Mesenchymal stem cell (in vitro differentiated cells and primary cell): ENCODE measurements at regions not wholly inside any gene's neighbourhood (a gene's known extent, or its start where the extent isn't known, plus 50 kb on each side); places are given as distances from the start of the nearest gene placed in this dataset.

Source experiments
- DNase-seq: peaks from one replicate; pipeline ENCODE4 v3.0.0-alpha.2; 2013
- H2AFZ ChIP-seq: one replicate; pipeline ENCODE4 v1.6.1; 2013; ENCODE audit warnings: low read depth, mild to moderate bottlenecking, control low read depth, inconsistent platforms, low read length, moderate library complexity
- H2AK5ac ChIP-seq: 2 replicates; pipeline ENCODE4 v1.6.1; 2013; ENCODE audit warnings: low read length, moderate library complexity, mild to moderate bottlenecking, inconsistent platforms; ENCODE audit not compliant: severe bottlenecking
- H2BK120ac ChIP-seq: one replicate; pipeline ENCODE4 v1.6.1; 2013; ENCODE audit warnings: low read depth, mild to moderate bottlenecking, inconsistent platforms, low read length, moderate library complexity
- H2BK12ac ChIP-seq, 2 experiments: one replicate each; pipeline ENCODE4 v1.6.1; 2013; ENCODE audit warnings: inconsistent platforms in 2 of 2, low read length in 2 of 2, mild to moderate bottlenecking in 2 of 2, moderate library complexity in 2 of 2, control low read depth in 1 of 2
- H2BK15ac ChIP-seq: one replicate; pipeline ENCODE4 v1.6.1; 2013; ENCODE audit warnings: mild to moderate bottlenecking, low read depth, inconsistent platforms; ENCODE audit not compliant: poor library complexity, severe bottlenecking
- H2BK5ac ChIP-seq: 2 replicates; pipeline ENCODE4 v1.6.1; 2013; ENCODE audit warnings: low read depth, mild to moderate bottlenecking, low read length, control low read depth, inconsistent platforms; ENCODE audit not compliant: poor library complexity, severe bottlenecking
- H3K14ac ChIP-seq, 2 experiments: one replicate each; pipeline ENCODE4 v1.6.1; 2013; ENCODE audit warnings: inconsistent platforms in 2 of 2, low read length in 2 of 2, control low read depth in 1 of 2, mild to moderate bottlenecking in 1 of 2, moderate library complexity in 1 of 2
- H3K18ac ChIP-seq, 2 experiments: one replicate each; pipeline ENCODE4 v1.6.1; 2013; ENCODE audit warnings: inconsistent platforms in 2 of 2, low read length in 2 of 2, control low read depth in 1 of 2, low read depth in 1 of 2, mild to moderate bottlenecking in 1 of 2
- H3K23ac ChIP-seq, 2 experiments: one replicate each; pipeline ENCODE4 v1.6.1; 2013; ENCODE audit warnings: inconsistent platforms in 2 of 2, low read length in 2 of 2, mild to moderate bottlenecking in 2 of 2, moderate library complexity in 2 of 2, control low read depth in 1 of 2
- H3K27ac ChIP-seq: 2 replicates; pipeline ENCODE4 v1.5.1; 2013; ENCODE audit warnings: mild to moderate bottlenecking, moderate library complexity, low read length, control low read depth, inconsistent platforms; ENCODE audit not compliant: poor library complexity, severe bottlenecking
- H3K27me3 ChIP-seq, 2 experiments: 2 replicates each; pipeline versions ENCODE4 v1.6.1 to v1.7.0; 2013; ENCODE audit warnings: low read length in 2 of 2, mild to moderate bottlenecking in 2 of 2, moderate library complexity in 2 of 2, control low read depth in 1 of 2, inconsistent platforms in 1 of 2; ENCODE audit not compliant: control insufficient read depth in 1 of 2, insufficient read depth in 1 of 2
- H3K36me3 ChIP-seq, 2 experiments: 2 replicates each; pipeline versions ENCODE4 v1.6.1 to v1.7.0; 2013; ENCODE audit warnings: low read length in 2 of 2, control low read depth in 1 of 2, inconsistent platforms in 1 of 2, low read depth in 1 of 2, mild to moderate bottlenecking in 1 of 2; ENCODE audit not compliant: insufficient read depth in 2 of 2, control insufficient read depth in 1 of 2
- H3K4ac ChIP-seq, 2 experiments: one replicate each; pipeline ENCODE4 v1.6.1; 2013; ENCODE audit warnings: inconsistent platforms in 2 of 2, low read length in 2 of 2, mild to moderate bottlenecking in 2 of 2, moderate library complexity in 2 of 2, control low read depth in 1 of 2, low read depth in 1 of 2
- H3K4me1 ChIP-seq: 2 replicates; pipeline ENCODE4 v1.6.1; 2013; ENCODE audit warnings: low read depth, low read length, control low read depth; ENCODE audit not compliant: control insufficient read depth, insufficient read depth
- H3K4me2 ChIP-seq: 2 replicates; pipeline ENCODE4 v1.6.1; 2013; ENCODE audit warnings: low read length, mild to moderate bottlenecking, inconsistent platforms; ENCODE audit not compliant: poor library complexity, severe bottlenecking
- H3K4me3 ChIP-seq, 2 experiments: 2 replicates each; pipeline versions ENCODE4 v1.5.1 to v1.7.0; 2013; ENCODE audit warnings: low read length in 2 of 2, mild to moderate bottlenecking in 2 of 2, control low read depth in 1 of 2, low read depth in 1 of 2; ENCODE audit not compliant: insufficient read depth in 1 of 2
- H3K79me1 ChIP-seq: replicated peaks from 2 replicates; pipeline ENCODE4 v1.6.1; 2013; ENCODE audit warnings: mild to moderate bottlenecking, control low read depth, low read length, inconsistent platforms; ENCODE audit not compliant: poor library complexity, severe bottlenecking
- H3K9ac ChIP-seq: 2 replicates; pipeline ENCODE4 v1.7.0; 2013; ENCODE audit warnings: mild to moderate bottlenecking, low read length, moderate library complexity
- H3K9me3 ChIP-seq: 2 replicates; pipeline ENCODE4 v1.7.0; 2013; ENCODE audit warnings: mild to moderate bottlenecking, low read length; ENCODE audit not compliant: control insufficient read depth
- H4K8ac ChIP-seq: one replicate; pipeline ENCODE4 v1.6.1; 2013; ENCODE audit warnings: inconsistent platforms, mild to moderate bottlenecking, low read length, moderate library complexity
- H4K91ac ChIP-seq: one replicate; pipeline ENCODE4 v1.6.1; 2013; ENCODE audit warnings: mild to moderate bottlenecking, low read length, inconsistent platforms
- WGBS: methylation state at CpG from one replicate; pipeline ENCODE4 v1.1.7; 2013; ENCODE audit warnings: mixed read lengths; 5-methylcytosine and 5-hydroxymethylcytosine counted together

DNA sequence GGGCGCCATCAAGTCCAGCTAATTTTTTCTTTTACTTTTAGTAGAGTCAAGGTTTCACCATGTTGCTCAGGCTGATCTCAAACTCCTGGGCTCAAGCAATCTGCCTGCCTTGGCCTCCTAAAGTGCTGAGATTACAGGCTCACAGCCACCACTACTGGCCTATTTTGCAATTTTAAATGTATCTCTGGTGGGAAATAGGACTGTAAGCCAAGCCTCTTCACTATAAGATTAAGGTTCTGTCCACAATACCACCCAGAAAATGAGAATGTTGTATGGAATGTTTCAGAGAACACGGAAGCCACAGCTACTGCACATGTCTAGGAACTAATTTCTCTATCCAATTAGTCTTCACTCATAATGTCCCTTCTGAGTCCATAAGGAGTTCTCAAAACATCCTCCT, 607.3 kb downstream of the PRELID2 start:
- Histone ChIP-seq H3K4me1 (no peaks in the 10 kb centered on the region), H2BK12ac (no peak overlapping the region), H3K27ac (no peak overlapping the region), H3K4me2 (no peak overlapping the region), H3K79me1 (no peaks in the 10 kb centered on the region), H2BK120ac (no peak overlapping the region), H3K9ac (no peak overlapping the region), H4K8ac (no peak overlapping the region), H2BK5ac (no peak overlapping the region), H3K9me3 (no peaks in the 10 kb centered on the region), H3K23ac (no peak overlapping the region), H4K91ac (no peak overlapping the region), H3K27me3 (no peaks in the 10 kb centered on the region), H3K14ac (no peak overlapping the region), H3K4me3 (no peak overlapping the region), H3K36me3 (no peaks in the 10 kb centered on the region), H2AK5ac (no peak overlapping the region), H2BK15ac (no peak overlapping the region), H3K4ac (no peak overlapping the region), H2AFZ (no peak overlapping the region), H3K18ac (no peak overlapping the region)
- 97% methylated on average over 2 of the region's 2 CpGs for WGBS
- DNase-seq: no peak

- Histone ChIP-seq H2AFZ (no peak overlapping the region), H2BK15ac (no peak overlapping the region)
- WGBS: 98% methylated on average over 2 of the region's 3 CpGs
Measured at GRCh38 chr5:145226726-145227125, 608.4 kb downstream of the PRELID2 start.

DNA sequence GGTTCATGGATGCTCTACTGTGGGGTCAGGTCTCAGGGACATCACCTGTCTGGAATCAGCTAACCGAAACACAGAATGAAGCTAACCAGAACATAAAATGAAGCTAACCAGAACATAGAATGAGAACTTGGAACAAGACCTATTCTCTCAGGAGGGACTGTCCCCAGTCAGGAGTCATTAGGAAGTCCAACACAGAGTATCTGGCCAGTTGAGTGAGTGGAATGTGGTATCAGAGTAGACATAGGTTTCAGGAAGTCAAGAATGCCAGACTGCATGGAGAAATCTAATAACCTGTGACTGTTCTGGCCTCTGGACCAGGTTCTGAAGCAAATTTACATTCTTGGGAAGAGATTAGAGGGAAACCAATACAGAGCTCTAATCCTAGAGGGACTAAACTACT, 609.6 kb downstream of the PRELID2 start:
- 73% methylated on average over 1 of the region's 1 CpG for WGBS
- Histone ChIP-seq H3K36me3 (no peaks in the 10 kb centered on the region), H2BK15ac (no peak overlapping the region), H3K4ac (no peak overlapping the region), H2BK120ac (no peak overlapping the region), H3K79me1 (no peaks in the 10 kb centered on the region), H3K9me3 (no peaks in the 10 kb centered on the region), H3K4me1 (no peaks in the 10 kb centered on the region), H3K9ac (no peak overlapping the region), H3K18ac (no peak overlapping the region), H2BK12ac (no peak overlapping the region), H4K8ac (no peak overlapping the region), H4K91ac (no peak overlapping the region), H3K27ac (no peak overlapping the region), H3K4me3 (no peak overlapping the region), H2BK5ac (no peak overlapping the region), H3K23ac (no peak overlapping the region), H2AK5ac (no peak overlapping the region), H2AFZ (no peak overlapping the region), H3K4me2 (no peak overlapping the region), H3K27me3 (no peaks in the 10 kb centered on the region), H3K14ac (no peak overlapping the region)
- DNase-seq: no peak

More at GRCh38 chr5:145226726-145227125, 608.4 kb downstream of the PRELID2 start:
- Histone ChIP-seq H2BK120ac (no peak overlapping the region), H3K27ac (no peak overlapping the region), H4K91ac (no peak overlapping the region), H3K23ac (no peak overlapping the region), H3K9me3 (no peaks in the 10 kb centered on the region), H3K4ac (no peak overlapping the region), H3K4me1 (no peaks in the 10 kb centered on the region), H4K8ac (no peak overlapping the region), H3K18ac (no peak overlapping the region), H3K36me3 (no peaks in the 10 kb centered on the region), H3K14ac (no peak overlapping the region), H3K27me3 (no peaks in the 10 kb centered on the region), H3K9ac (no peak overlapping the region), H2BK5ac (no peak overlapping the region), H2AK5ac (no peak overlapping the region), H3K79me1 (no peaks in the 10 kb centered on the region), H3K4me2 (no peak overlapping the region), H3K4me3 (no peak overlapping the region), H2BK12ac (no peak overlapping the region)
- no peak for DNase-seq

- H2AFZ ChIP-seq: no peak overlapping the region
- H3K4me3 ChIP-seq: no peak overlapping the region
- H3K4me1 ChIP-seq: peaks cover 2% of the 10 kb centered on the region
- no peaks in the 10 kb centered on the region for H3K9me3 ChIP-seq
- no peak overlapping the region for H2BK12ac ChIP-seq
- H3K79me1 ChIP-seq: no peaks in the 10 kb centered on the region
- no peak overlapping the region for H2BK15ac ChIP-seq
- H4K8ac ChIP-seq: no peak overlapping the region
- no peak overlapping the region for H3K4me2 ChIP-seq
- no peak overlapping the region for H4K91ac ChIP-seq
- no peak for DNase-seq
- H3K14ac ChIP-seq: no peak overlapping the region
- H2BK120ac ChIP-seq: no peak overlapping the region
- H3K18ac ChIP-seq: no peak overlapping the region
- no peak overlapping the region for H3K23ac ChIP-seq
- no peaks in the 10 kb centered on the region for H3K36me3 ChIP-seq
- H3K27me3 ChIP-seq: no peaks in the 10 kb centered on the region
- no peak overlapping the region for H2BK5ac ChIP-seq
- no peak overlapping the region for H3K9ac ChIP-seq
- no peak overlapping the region for H3K27ac ChIP-seq
- H3K4ac ChIP-seq: no peak overlapping the region
- 100% methylated on average over 1 of the region's 3 CpGs for WGBS
- no peak overlapping the region for H2AK5ac ChIP-seq
Measured at GRCh38 chr5:145223582-145223981, 611.6 kb downstream of the PRELID2 start.
